LNCaP clone FGC (cell line): ENCODE measurements at regions not wholly inside any gene's neighbourhood (a gene's known extent, or its start where the extent isn't known, plus 50 kb on each side); places are given as distances from the start of the nearest gene placed in this dataset.

Experiments
- DNase-seq: peaks from one replicate; pipeline ENCODE4 v3.0.0-alpha.2; 2011; ENCODE audit warnings: low read depth
- H3K4me3 ChIP-seq: 2 replicates; pipeline ENCODE4 v1.5.1; 2011; ENCODE audit warnings: mild to moderate bottlenecking, low read depth, low read length, control low read depth
- CTCF ChIP-seq: IDR thresholded peaks from 2 replicates; pipeline ENCODE4 v1.5.1; 2012; ENCODE audit warnings: mild to moderate bottlenecking; ENCODE audit not compliant: control insufficient read depth, insufficient read depth; ENCODE audit errors: extremely low read depth

- DNase-seq, result no peak
- TF ChIP-seq CTCF, result no peak
- H3K4me3 ChIP-seq, result no peak overlapping the region
These were observed 94.3 kb downstream of the PCDH1 start for GRCh38 chr5:141783947-141784296.

GRCh38 chr5:141783005-141783946 lies 94.9 kb downstream of the PCDH1 start:
- no peak overlapping the region for H3K4me3 ChIP-seq
- TF ChIP-seq CTCF, result no peak
- no peak for DNase-seq

GRCh38 chr5:141781910-141782309 lies 96.3 kb downstream of the PCDH1 start:
- TF ChIP-seq CTCF, result no peak
- H3K4me3 ChIP-seq, result no peak overlapping the region
- no peak for DNase-seq

- no peak for TF ChIP-seq CTCF
- H3K4me3 ChIP-seq, result no peak overlapping the region
- DNase-seq, result no peak
These were observed 97.0 kb downstream of the PCDH1 start for GRCh38 chr5:141780952-141781781.

- no peak for TF ChIP-seq CTCF
- H3K4me3 ChIP-seq, result no peak overlapping the region
- DNase-seq, result no peak
These were observed 97.8 kb downstream of the PCDH1 start for GRCh38 chr5:141780240-141780951.

- no peak for TF ChIP-seq CTCF
- DNase-seq, result no peak
- no peak overlapping the region for H3K4me3 ChIP-seq
These were observed 97.5 kb upstream of the ARAP3 start for GRCh38 chr5:141779503-141779973.
